RWPE2 (cell line): ENCODE measurements at regions not wholly inside any gene's neighbourhood (a gene's known extent, or its start where the extent isn't known, plus 50 kb on each side); places are given as distances from the start of the nearest gene placed in this dataset.

Experiments
- ATAC-seq: fragments of 200-7000 bp; cut with Tn5 transposase; 3 replicates; pipeline ENCODE4 v1.9.1; 2021; ENCODE audit warnings: low read depth
- DNase-seq: peaks from one replicate; pipeline ENCODE4 v3.0.0-alpha.2; 2020; ENCODE audit warnings: low spot score
- H3K27ac ChIP-seq: fragments of 450-650 bp; 2 replicates; pipeline ENCODE4 v1.5.1; 2017; ENCODE audit warnings: mild to moderate bottlenecking; ENCODE audit not compliant: poor library complexity, severe bottlenecking
- H3K27me3 ChIP-seq: fragments of 250-450 bp; sonication (Bioruptor Pico); 2 replicates; pipeline ENCODE4 v1.5.1; 2021; ENCODE audit warnings: mild to moderate bottlenecking, moderate library complexity; ENCODE audit not compliant: insufficient read depth, poor library complexity, severe bottlenecking
- H3K36me3 ChIP-seq: fragments of 250-450 bp; sonication (Bioruptor Pico); 2 replicates; pipeline ENCODE4 v1.5.1; 2020; ENCODE audit warnings: low read depth, mild to moderate bottlenecking, moderate library complexity
- H3K4me1 ChIP-seq: fragments of 250-450 bp; sonication (Bioruptor Pico); 2 replicates; pipeline ENCODE4 v1.5.1; 2021; ENCODE audit warnings: mild to moderate bottlenecking, moderate library complexity; ENCODE audit not compliant: insufficient read depth, poor library complexity, severe bottlenecking
- H3K4me3 ChIP-seq: fragments of 250-450 bp; sonication (Bioruptor Pico); 2 replicates; pipeline ENCODE4 v1.5.1; 2021; ENCODE audit warnings: mild to moderate bottlenecking, moderate library complexity; ENCODE audit not compliant: severe bottlenecking
- H3K9me3 ChIP-seq: fragments of 250-450 bp; sonication (Bioruptor Pico); 2 replicates; pipeline ENCODE4 v1.5.1; 2021; ENCODE audit warnings: mild to moderate bottlenecking, moderate library complexity; ENCODE audit not compliant: severe bottlenecking
- TF ChIP-seq, protein P1 (sequence below): fragments of 450-650 bp; IDR thresholded peaks from one replicate; pipeline ENCODE4 v1.5.1; 2017; ENCODE audit warnings: mild to moderate bottlenecking, moderate library complexity; ENCODE audit not compliant: poor library complexity, severe bottlenecking

DNA sequence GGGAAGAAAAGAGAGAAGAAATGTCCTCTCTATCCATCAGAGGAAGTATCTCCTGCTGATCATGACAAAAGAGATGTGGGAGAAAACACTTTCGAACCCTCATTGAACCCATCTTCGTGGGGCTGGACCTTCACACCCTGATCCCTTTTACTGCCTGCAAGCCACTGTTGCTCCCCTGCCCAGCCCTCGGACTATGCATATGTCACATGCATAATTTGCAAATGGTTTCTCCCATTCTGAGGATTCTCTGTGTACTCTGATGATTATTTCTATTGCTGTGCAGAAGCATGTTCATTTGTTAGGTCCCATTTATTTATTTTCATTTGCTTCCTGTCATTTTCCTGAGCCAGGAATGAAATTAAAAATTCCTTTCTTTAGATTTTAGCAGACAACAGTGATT lies 64.7 kb downstream of the DNAAF9 start:
- H3K4me1 ChIP-seq, result no peaks in the 10 kb centered on the region
- H3K36me3 ChIP-seq, result peaks cover 45% of the 10 kb centered on the region
- H3K27ac ChIP-seq, result no peak overlapping the region
- H3K27me3 ChIP-seq, result no peaks in the 10 kb centered on the region
- DNase-seq (no peak), ATAC-seq (no peak)
- no peak overlapping the region for H3K4me3 ChIP-seq
- no peaks in the 10 kb centered on the region for H3K9me3 ChIP-seq
- TF ChIP-seq, protein P1, sequence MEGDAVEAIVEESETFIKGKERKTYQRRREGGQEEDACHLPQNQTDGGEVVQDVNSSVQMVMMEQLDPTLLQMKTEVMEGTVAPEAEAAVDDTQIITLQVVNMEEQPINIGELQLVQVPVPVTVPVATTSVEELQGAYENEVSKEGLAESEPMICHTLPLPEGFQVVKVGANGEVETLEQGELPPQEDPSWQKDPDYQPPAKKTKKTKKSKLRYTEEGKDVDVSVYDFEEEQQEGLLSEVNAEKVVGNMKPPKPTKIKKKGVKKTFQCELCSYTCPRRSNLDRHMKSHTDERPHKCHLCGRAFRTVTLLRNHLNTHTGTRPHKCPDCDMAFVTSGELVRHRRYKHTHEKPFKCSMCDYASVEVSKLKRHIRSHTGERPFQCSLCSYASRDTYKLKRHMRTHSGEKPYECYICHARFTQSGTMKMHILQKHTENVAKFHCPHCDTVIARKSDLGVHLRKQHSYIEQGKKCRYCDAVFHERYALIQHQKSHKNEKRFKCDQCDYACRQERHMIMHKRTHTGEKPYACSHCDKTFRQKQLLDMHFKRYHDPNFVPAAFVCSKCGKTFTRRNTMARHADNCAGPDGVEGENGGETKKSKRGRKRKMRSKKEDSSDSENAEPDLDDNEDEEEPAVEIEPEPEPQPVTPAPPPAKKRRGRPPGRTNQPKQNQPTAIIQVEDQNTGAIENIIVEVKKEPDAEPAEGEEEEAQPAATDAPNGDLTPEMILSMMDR, result no peak

DNA sequence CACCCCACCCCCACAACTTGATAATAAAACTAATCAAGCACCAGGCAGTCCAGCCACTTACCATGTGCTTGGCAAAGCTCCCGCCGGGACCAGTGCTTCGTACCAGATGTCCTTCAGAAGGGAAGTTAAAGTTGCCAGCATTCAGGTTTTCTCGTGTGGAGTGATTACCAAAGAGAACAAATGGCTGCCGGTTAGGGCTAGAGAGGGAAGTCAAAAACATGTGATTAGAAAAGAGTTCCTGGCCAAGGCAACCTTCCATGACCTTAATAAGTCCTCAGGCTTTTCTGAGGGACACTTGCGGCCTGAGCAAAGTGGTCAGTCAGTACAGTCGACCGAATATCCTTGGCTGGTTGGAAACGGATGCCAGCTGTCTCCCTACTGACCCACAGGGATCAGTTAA lies 67.0 kb downstream of the DNAAF9 start:
- H3K36me3 ChIP-seq, result peaks cover 36% of the 10 kb centered on the region
- ATAC-seq (no peak), DNase-seq (no peak)
- no peaks in the 10 kb centered on the region for H3K4me1 ChIP-seq
- H3K27ac ChIP-seq, result no peak overlapping the region
- TF ChIP-seq, protein P1, result no peak
- H3K27me3 ChIP-seq, result no peaks in the 10 kb centered on the region
- no peak overlapping the region for H3K4me3 ChIP-seq
- no peaks in the 10 kb centered on the region for H3K9me3 ChIP-seq

DNA sequence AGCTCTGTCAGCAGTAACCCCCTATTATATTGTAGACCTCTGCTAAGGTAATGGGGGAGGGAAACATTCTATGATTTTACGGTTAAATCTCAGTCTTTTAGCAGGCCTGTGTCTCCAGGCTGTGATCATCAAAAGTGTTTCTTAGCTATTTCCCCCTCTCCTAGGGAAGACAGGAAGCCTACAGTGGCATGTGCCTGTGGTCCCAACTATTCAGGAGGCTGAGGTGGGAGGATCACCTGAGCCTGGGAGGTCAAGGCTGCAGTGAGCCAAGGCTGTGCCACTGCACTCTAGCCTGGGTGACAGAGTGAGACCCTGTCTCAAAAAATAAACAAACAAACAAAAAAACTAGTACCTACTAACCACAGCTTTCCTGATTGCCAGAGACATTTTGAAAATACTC lies 67.9 kb downstream of the DNAAF9 start:
- DNase-seq, result no peak
- no peak overlapping the region for H3K4me3 ChIP-seq
- H3K4me1 ChIP-seq, result no peaks in the 10 kb centered on the region
- peaks cover 33% of the 10 kb centered on the region for H3K36me3 ChIP-seq
- no peak for ATAC-seq
- H3K27ac ChIP-seq, result no peak overlapping the region
- no peaks in the 10 kb centered on the region for H3K27me3 ChIP-seq
- no peaks in the 10 kb centered on the region for H3K9me3 ChIP-seq
- TF ChIP-seq, protein P1, result no peak

DNA sequence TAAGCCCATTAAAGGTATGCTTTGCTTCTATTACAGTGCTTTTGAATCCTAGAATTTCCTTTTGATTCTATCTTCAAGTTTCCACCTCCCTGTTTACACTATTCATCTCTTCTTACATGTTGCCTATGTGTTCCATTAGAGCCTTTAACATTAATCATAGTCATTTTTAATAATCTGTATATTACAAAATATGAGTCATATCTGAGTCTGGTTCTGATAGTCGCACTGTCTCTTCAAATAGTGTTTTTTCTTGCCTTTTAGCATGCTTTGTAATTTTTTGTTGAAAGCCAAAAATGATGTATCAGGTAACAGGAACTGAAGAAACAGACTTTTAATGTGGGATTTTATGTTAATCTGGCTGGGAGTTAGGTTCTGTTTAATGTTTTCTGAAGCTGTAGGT lies 68.4 kb downstream of the DNAAF9 start:
- DNase-seq (no peak), ATAC-seq (no peak)
- Histone ChIP-seq H3K4me3 (no peak overlapping the region), H3K36me3 (peaks cover 28% of the 10 kb centered on the region), H3K9me3 (no peaks in the 10 kb centered on the region), H3K27me3 (no peaks in the 10 kb centered on the region), H3K4me1 (no peaks in the 10 kb centered on the region), H3K27ac (no peak overlapping the region)
- TF ChIP-seq, protein P1, result no peak

DNA sequence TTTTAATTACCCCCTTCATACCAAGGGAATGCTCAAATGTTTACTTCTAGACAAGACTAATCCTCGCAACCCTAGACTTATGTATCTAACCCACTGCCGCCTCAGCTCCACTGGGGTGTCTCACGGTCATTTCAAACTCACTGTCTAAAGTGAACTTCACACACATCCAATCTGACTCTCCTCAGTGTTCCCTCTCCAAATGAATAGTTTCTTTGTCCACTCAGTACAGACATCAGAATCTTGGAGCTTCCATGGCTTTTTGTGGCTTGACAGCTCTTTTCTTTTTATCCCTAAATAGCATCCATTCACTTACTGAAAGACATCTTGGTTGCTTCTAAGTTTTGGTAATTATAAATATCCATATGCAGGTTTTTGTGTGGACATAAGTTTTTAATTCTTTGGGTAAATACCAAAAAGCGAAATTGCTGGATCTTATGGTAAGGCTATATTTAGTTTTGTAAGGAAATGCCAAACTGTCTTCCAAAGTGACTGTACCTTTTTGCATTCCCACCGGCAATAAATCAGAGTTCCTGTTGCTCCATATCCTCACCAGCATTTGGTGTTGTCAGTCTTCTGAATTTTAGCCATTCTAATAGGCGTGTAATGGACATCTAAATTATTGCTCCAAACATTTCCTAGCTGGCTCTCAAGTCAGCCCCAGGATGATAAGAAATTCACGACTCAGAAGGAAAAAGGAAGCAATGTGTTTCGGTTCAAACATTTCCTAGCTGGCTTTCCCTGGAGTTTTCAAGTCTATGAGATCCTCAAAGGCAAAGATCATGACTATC lies 73.1 kb downstream of the DNAAF9 start:
- no peak for ATAC-seq

More for the DNA sequence above, 73.1 kb downstream of the DNAAF9 start:
- H3K4me3 ChIP-seq, result no peak overlapping the region
- no peaks in the 10 kb centered on the region for H3K4me1 ChIP-seq
- peaks cover 45% of the 10 kb centered on the region for H3K36me3 ChIP-seq
- H3K9me3 ChIP-seq, result no peaks in the 10 kb centered on the region
- no peak for DNase-seq
- no peak overlapping the region for H3K27ac ChIP-seq
- TF ChIP-seq, protein P1, result no peak
- H3K27me3 ChIP-seq, result no peaks in the 10 kb centered on the region
